ENCODE measurements at regions not wholly inside any gene's neighbourhood (a gene's known extent, or its start where the extent isn't known, plus 50 kb on each side); places are given as distances from the start of the nearest gene placed in this dataset.

GRCh38 chr2:145797692-145798091 lies 1277.8 kb upstream of the ZEB2 start:
- WGBS (ENCODE audit: insufficient coverage) = no CpG with 5 or more reads among the region's 4 CpGs
- DNase-seq = no peak
- Histone ChIP-seq H3K4me1 (ENCODE audit: control insufficient read depth in 2 of 2, insufficient read depth in 2 of 2, low read length in 2 of 2) (no peaks in the 10 kb centered on the region), H3K27ac (ENCODE audit: low read length in 2 of 2) (no peak overlapping the region), H3K4me3 (ENCODE audit: control extremely low read depth in 1 of 5, extremely low read depth in 1 of 5, insufficient read depth in 1 of 5, low read depth in 2 of 5, low read length in 4 of 5) (no peak overlapping the region), H2AFZ (ENCODE audit: insufficient read depth, low read depth, low read length, poor library complexity, severe bottlenecking) (no peak overlapping the region), H3K9me3 (ENCODE audit: control extremely low read depth in 1 of 3, control insufficient read depth in 2 of 3, insufficient read depth in 1 of 3, low read length in 2 of 3) (no peaks in the 10 kb centered on the region), H3K79me2 (ENCODE audit: control insufficient read depth, insufficient read depth, low read length) (no peaks in the 10 kb centered on the region), H3K9ac (ENCODE audit: low read length) (no peak overlapping the region), H3K27me3 (replicated peaks in 1 of 4; ENCODE audit: control extremely low read depth in 1 of 4, control insufficient read depth in 3 of 4, insufficient read depth in 4 of 4, low read length in 3 of 4) (no peaks in the 10 kb centered on the region), H4K20me1 (ENCODE audit: control insufficient read depth, insufficient read depth, low read length, poor library complexity, severe bottlenecking) (no peaks in the 10 kb centered on the region), H3K36me3 (replicated peaks in 1 of 2; ENCODE audit: control extremely low read depth in 1 of 2, control insufficient read depth in 1 of 2, extremely low read depth in 1 of 2, insufficient read depth in 2 of 2, low read length in 1 of 2) (no peaks in the 10 kb centered on the region), H3K4me2 (replicated peaks; ENCODE audit: low read depth, low read length, poor library complexity, severe bottlenecking) (no peak overlapping the region)
- POLR2A ChIA-PET = no interaction called here
- Mint-ChIP-seq H3K4me3 (no peak overlapping the region), H3K27me3 (no peaks in the 10 kb centered on the region), H3K27ac (no peak overlapping the region), H3K4me1 (no peaks in the 10 kb centered on the region), H3K9me3 (ENCODE audit: insufficient read depth) (no peaks in the 10 kb centered on the region)
- TF ChIP-seq EZH2 (IDR thresholded peaks at IDR 0.05; ENCODE audit: borderline replicate concordance, insufficient read depth, low read depth, low read length, poor library complexity, severe bottlenecking) (no peak), CTCF (IDR thresholded peaks at IDR 0.05) (no peak)
- intact Hi-C loops (cut with micrococcal nuclease) = no loop called here
- ATAC-seq (ENCODE audit: low read depth) = no peak
- CTCF ChIA-PET = no interaction called here

- TF ChIP-seq EZH2 (IDR thresholded peaks at IDR 0.05; ENCODE audit: borderline replicate concordance, insufficient read depth, low read depth, low read length, poor library complexity, severe bottlenecking) (no peak), CTCF (IDR thresholded peaks at IDR 0.05) (no peak)
- ChIA-PET POLR2A (no interaction called here), CTCF (no interaction called here)
- Mint-ChIP-seq H3K9me3 (ENCODE audit: insufficient read depth) (no peaks in the 10 kb centered on the region), H3K4me3 (no peak overlapping the region), H3K4me1 (no peaks in the 10 kb centered on the region), H3K27me3 (no peaks in the 10 kb centered on the region), H3K27ac (no peak overlapping the region)
- H3K4me3 ChIP-seq (ENCODE audit: control extremely low read depth in 1 of 5, extremely low read depth in 1 of 5, insufficient read depth in 1 of 5, low read depth in 2 of 5, low read length in 4 of 5) = no peak overlapping the region
- ATAC-seq (ENCODE audit: low read depth) = no peak
- H3K36me3 ChIP-seq (replicated peaks in 1 of 2; ENCODE audit: control extremely low read depth in 1 of 2, control insufficient read depth in 1 of 2, extremely low read depth in 1 of 2, insufficient read depth in 2 of 2, low read length in 1 of 2) = no peaks in the 10 kb centered on the region
- H3K79me2 ChIP-seq (ENCODE audit: control insufficient read depth, insufficient read depth, low read length) = no peaks in the 10 kb centered on the region
- DNase-seq = no peak
- 97% methylated on average over 3 of the region's 3 CpGs for WGBS (ENCODE audit: insufficient coverage)
- no peaks in the 10 kb centered on the region for H4K20me1 ChIP-seq (ENCODE audit: control insufficient read depth, insufficient read depth, low read length, poor library complexity, severe bottlenecking)
- no peaks in the 10 kb centered on the region for H3K9me3 ChIP-seq (ENCODE audit: control extremely low read depth in 1 of 3, control insufficient read depth in 2 of 3, insufficient read depth in 1 of 3, low read length in 2 of 3)
- no peak overlapping the region for H3K27ac ChIP-seq (ENCODE audit: low read length in 2 of 2)
- no peaks in the 10 kb centered on the region for H3K4me1 ChIP-seq (ENCODE audit: control insufficient read depth in 2 of 2, insufficient read depth in 2 of 2, low read length in 2 of 2)
- no peak overlapping the region for H3K9ac ChIP-seq (ENCODE audit: low read length)
- H3K27me3 ChIP-seq (replicated peaks in 1 of 4; ENCODE audit: control extremely low read depth in 1 of 4, control insufficient read depth in 3 of 4, insufficient read depth in 4 of 4, low read length in 3 of 4) = no peaks in the 10 kb centered on the region
- intact Hi-C loops (cut with micrococcal nuclease) = no loop called here
- H3K4me2 ChIP-seq (replicated peaks; ENCODE audit: low read depth, low read length, poor library complexity, severe bottlenecking) = no peak overlapping the region
- H2AFZ ChIP-seq (ENCODE audit: insufficient read depth, low read depth, low read length, poor library complexity, severe bottlenecking) = no peak overlapping the region
Measured at GRCh38 chr2:145792745-145793144, 1272.8 kb upstream of the ZEB2 start.
